Activated CD8-positive, alpha-beta T cell treated with anti-CD3 and anti-CD28 coated beads, Interleukin-2, amount 10 ng/mL, durations not matched to agents 7 days and 5 days (primary cell): ENCODE measurements at regions not wholly inside any gene's neighbourhood (a gene's known extent, or its start where the extent isn't known, plus 50 kb on each side); places are given as distances from the start of the nearest gene placed in this dataset.

Experiments used
- ATAC-seq: fragments of 150-1000 bp; cut with Tn5 transposase; one replicate; pipeline ENCODE4 v1.10.0; 2021; ENCODE audit warnings: moderate library complexity
- CTCF ChIA-PET: fragments of 350-600 bp; sonication (Branson Sonifier 250); formaldehyde crosslinking; loops from one replicate; lab custom pipeline; 2021; ENCODE audit warnings: antibody characterized with exemption; lab: Charles Lee
- POLR2A ChIA-PET: fragments of 350-600 bp; sonication (Branson Sonifier 250); formaldehyde crosslinking; loops from one replicate; lab custom pipeline; 2021; ENCODE audit warnings: antibody characterized with exemption; lab: Charles Lee
- DNase-seq: peaks from one replicate; pipeline ENCODE4 v3.0.0-alpha.2; 2020
- H3K27ac Mint-ChIP-seq: one replicate; pipeline ENCODE4 v1.8.0; 2021; ENCODE audit warnings: mild to moderate bottlenecking, mixed read lengths
- H3K27me3 Mint-ChIP-seq: one replicate; pipeline ENCODE4 v1.8.0; 2021; ENCODE audit warnings: low read depth, mixed read lengths
- H3K36me3 Mint-ChIP-seq: one replicate; pipeline ENCODE4 v1.8.0; 2021; ENCODE audit warnings: low read depth, mixed read lengths
- H3K4me1 Mint-ChIP-seq: one replicate; pipeline ENCODE4 v1.8.0; 2021; ENCODE audit warnings: low read depth, mixed read lengths
- H3K4me3 Mint-ChIP-seq: one replicate; pipeline ENCODE4 v1.8.0; 2021; ENCODE audit warnings: mild to moderate bottlenecking, mixed read lengths
- H3K9me3 Mint-ChIP-seq: one replicate; pipeline ENCODE4 v1.8.0; 2022; ENCODE audit warnings: mixed read lengths; ENCODE audit not compliant: insufficient read depth

DNA sequence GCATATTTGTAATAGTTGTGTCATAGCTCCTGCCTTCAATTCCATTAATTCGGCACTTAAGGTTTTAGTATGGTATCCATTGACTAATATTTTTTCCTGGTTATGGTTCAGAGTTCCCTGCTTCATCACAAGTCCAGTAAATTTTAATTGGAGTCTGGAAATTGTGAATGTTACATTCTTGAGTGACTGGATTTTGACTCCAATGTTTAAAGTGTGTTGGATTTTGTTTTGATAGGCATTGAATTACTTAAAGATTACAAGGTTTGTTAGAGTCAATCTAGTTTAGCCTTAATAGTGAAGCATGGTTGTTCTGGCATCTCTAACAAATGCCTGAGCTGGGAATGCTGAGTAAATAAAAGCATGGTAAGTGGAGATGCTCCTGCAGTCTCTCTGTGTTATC, 326.6 kb upstream of the IGFBP3 start:
- CTCF ChIA-PET, result no interaction called here

DNA sequence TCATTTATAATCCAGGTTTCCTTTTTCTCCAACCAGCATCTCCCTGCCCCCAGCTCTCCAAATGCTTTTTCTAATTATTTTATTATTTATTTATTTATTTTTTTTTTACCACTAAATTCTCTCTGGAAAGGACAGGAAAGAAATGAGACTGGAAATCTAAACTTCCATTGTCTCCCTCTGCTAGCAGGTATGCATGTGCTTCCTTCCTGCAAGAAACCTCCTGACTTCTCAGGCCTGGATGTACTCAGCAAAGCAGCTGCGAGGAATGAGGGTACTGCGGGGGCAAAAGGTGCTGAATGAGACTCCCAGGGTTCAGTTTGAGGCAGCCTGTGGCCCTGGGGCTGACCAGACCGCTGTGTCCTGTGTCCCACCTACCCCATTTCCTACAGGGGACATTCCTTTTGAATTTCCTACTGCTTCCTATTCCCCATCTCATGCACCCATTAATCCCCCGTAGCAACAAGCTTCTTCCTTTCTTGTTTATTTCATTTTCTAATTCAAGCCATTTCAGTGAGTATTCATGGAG, 324.6 kb upstream of the IGFBP3 start:
- ATAC-seq (no peak), DNase-seq (no peak)
- ChIA-PET CTCF (no interaction called here), POLR2A (no interaction called here)
- no peaks in the 10 kb centered on the region for H3K27me3 Mint-ChIP-seq
- no peaks in the 10 kb centered on the region for H3K4me1 Mint-ChIP-seq
- H3K9me3 Mint-ChIP-seq, result no peaks in the 10 kb centered on the region
- no peak overlapping the region for H3K27ac Mint-ChIP-seq
- H3K4me3 Mint-ChIP-seq, result no peak overlapping the region
- no peaks in the 10 kb centered on the region for H3K36me3 Mint-ChIP-seq

More for the DNA sequence above, 326.6 kb upstream of the IGFBP3 start:
- POLR2A ChIA-PET, result no interaction called here
- DNase-seq, result no peak
- ATAC-seq, result no peak
- Mint-ChIP-seq H3K9me3 (no peaks in the 10 kb centered on the region), H3K36me3 (no peaks in the 10 kb centered on the region), H3K27ac (no peak overlapping the region), H3K27me3 (no peaks in the 10 kb centered on the region), H3K4me1 (no peaks in the 10 kb centered on the region), H3K4me3 (no peak overlapping the region)

DNA sequence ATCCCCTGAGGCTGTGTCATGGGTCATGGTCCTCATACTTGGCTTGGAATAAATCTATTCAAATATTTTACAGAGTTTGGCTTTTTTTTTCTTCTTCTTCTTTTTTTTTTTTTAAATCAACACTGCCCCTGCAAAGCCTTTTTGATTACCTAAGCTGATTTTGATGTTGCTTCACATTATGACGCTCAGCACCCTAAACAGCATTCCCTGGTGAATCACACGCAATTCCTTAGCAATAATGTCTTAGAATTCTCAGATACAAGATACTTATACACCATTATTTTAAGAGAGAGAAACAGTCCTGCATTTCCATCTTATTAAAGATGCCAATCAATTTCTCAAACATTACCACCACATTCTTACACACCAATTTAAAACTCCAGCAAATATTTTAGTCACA, 323.7 kb upstream of the IGFBP3 start:
- no peak overlapping the region for H3K4me3 Mint-ChIP-seq
- H3K27ac Mint-ChIP-seq, result no peak overlapping the region
- no peaks in the 10 kb centered on the region for H3K9me3 Mint-ChIP-seq
- POLR2A ChIA-PET, result no interaction called here
- H3K36me3 Mint-ChIP-seq, result no peaks in the 10 kb centered on the region
- no peak for DNase-seq
- H3K4me1 Mint-ChIP-seq, result no peaks in the 10 kb centered on the region
- CTCF ChIA-PET, result no interaction called here
- no peaks in the 10 kb centered on the region for H3K27me3 Mint-ChIP-seq
- no peak for ATAC-seq

DNA sequence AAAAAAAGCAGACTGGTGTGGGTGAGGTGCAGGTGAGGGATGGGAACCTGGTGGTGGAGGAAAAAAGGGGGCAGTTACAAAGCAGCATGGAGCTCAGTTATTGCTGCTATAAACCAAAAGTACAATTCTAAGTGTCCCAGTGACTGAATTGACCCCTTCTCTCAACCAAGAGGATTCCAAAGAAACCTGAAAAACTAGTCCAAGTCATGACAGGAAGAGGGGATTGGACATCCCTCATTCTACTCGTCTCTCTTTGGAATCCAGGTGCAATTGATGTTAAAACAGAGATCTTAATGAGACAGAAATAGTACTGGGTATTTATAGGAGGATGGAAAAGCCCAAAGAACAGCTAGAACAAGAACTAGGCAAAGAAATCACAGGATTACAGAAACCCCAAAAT, 322.3 kb upstream of the IGFBP3 start:
- CTCF ChIA-PET, result no interaction called here
- POLR2A ChIA-PET, result no interaction called here
- DNase-seq (no peak), ATAC-seq (no peak)
- no peaks in the 10 kb centered on the region for H3K27me3 Mint-ChIP-seq
- H3K4me3 Mint-ChIP-seq, result no peak overlapping the region
- no peaks in the 10 kb centered on the region for H3K36me3 Mint-ChIP-seq
- no peak overlapping the region for H3K27ac Mint-ChIP-seq
- H3K9me3 Mint-ChIP-seq, result no peaks in the 10 kb centered on the region
- no peaks in the 10 kb centered on the region for H3K4me1 Mint-ChIP-seq

DNA sequence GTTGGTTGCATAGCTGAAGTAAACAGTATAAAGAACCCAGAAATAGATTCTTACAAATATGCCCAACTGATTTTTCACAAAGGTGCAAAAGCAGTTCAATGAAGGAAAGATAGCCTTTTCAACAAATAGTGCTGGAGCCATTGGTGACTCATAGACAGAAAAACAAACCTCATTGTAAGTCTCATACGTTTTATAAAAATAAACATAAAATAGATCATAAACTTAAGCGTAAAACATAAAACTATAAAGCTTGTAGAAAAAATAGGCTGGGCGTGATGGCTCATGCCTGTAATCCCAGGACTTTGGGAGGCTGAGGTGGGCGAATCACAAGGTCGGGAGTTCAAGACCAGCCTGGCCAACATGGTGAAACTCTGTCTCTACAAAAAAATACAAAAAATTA, 318.8 kb upstream of the IGFBP3 start:
- Mint-ChIP-seq H3K27me3 (no peaks in the 10 kb centered on the region), H3K27ac (no peak overlapping the region), H3K9me3 (no peaks in the 10 kb centered on the region), H3K4me1 (no peaks in the 10 kb centered on the region), H3K36me3 (no peaks in the 10 kb centered on the region), H3K4me3 (no peak overlapping the region)
- ChIA-PET CTCF (interaction anchor here (1.4 kb wide), 1 partner anchor 317 kb away, joined by 3 read pairs; no protein-coding TSS in a partner anchor), POLR2A (no interaction called here)
- ATAC-seq (no peak), DNase-seq (no peak)

DNA sequence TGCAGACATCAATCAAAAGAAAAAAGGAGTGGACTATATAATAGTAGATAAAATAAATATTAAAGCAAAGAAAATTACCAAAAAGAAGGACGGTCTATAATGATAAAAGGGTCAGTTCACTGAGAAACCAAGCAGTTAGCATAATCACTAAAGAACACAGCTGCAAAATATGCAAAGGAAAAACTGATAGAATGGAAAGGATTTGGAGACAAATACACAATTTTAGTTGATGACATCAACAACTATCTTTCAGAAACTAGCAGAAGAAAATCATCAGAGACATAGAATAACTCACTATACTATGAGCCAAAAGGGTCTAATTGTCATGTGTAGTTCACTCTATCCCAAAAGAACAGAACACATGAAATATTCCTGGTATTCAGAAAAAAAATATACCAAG, 316.4 kb upstream of the IGFBP3 start:
- CTCF ChIA-PET, result no interaction called here
- H3K36me3 Mint-ChIP-seq, result no peaks in the 10 kb centered on the region
- DNase-seq, result no peak

DNA sequence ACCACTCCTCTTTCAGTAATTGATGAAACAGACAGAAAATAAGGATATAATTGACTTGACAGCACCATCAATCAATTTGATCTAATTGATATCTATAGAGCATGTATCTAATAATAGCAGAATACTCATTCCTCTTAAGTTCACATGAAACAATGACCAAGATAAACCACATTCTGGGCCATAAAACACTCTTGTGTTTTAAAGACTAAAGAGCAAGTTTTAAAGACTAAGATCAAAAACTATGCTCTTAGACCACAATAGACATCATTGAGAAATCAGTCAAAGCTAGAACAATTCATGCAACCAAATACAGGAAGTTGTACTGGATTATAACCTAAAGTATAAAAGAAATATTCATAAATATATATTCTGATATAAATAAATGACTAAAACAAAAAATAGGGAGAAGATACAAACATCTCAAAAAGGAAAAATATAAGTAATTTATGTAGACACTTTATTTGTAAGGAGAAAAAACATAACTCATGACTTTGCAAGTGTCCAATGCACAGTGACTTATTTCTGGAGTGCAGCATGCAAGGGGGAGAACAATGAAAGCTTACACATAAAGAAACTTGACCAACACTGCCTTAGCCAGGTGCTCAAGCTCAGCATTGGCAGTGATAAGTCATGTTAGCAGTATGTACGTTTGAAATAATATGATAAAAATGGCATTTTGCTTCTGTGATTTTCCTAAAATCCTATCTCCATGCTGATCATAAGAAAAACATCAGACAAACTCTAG, 312.7 kb upstream of the IGFBP3 start:
- Mint-ChIP-seq H3K27me3 (no peaks in the 10 kb centered on the region), H3K4me1 (no peaks in the 10 kb centered on the region), H3K27ac (no peak overlapping the region), H3K9me3 (no peaks in the 10 kb centered on the region), H3K36me3 (no peaks in the 10 kb centered on the region), H3K4me3 (no peak overlapping the region)
- POLR2A ChIA-PET, result no interaction called here
- DNase-seq (no peak), ATAC-seq (no peak)
- CTCF ChIA-PET, result no interaction called here

More for the DNA sequence above, 316.4 kb upstream of the IGFBP3 start:
- no peaks in the 10 kb centered on the region for H3K9me3 Mint-ChIP-seq
- H3K27ac Mint-ChIP-seq, result no peak overlapping the region
- no peaks in the 10 kb centered on the region for H3K4me1 Mint-ChIP-seq
- H3K4me3 Mint-ChIP-seq, result no peak overlapping the region
- no peaks in the 10 kb centered on the region for H3K27me3 Mint-ChIP-seq
- ATAC-seq, result no peak
- POLR2A ChIA-PET, result no interaction called here

DNA sequence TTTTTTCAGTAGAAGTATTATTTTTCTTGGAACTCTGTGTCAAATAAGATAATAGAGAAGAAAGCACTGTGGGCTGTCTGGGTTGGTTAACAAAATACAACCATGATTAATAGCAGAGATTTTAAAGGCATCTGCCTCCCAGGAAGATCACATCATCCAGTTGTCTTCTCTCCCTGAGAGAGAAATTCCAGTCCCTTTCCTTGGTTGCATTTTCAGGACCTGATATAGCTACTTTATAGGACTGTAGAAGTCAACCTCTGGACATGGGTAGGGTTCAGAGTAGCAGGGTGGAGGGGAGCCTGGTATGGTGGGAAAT, 309.9 kb upstream of the IGFBP3 start:
- POLR2A ChIA-PET, result no interaction called here
- DNase-seq, result no peak
- no peak overlapping the region for H3K27ac Mint-ChIP-seq
- no peaks in the 10 kb centered on the region for H3K9me3 Mint-ChIP-seq
- no peaks in the 10 kb centered on the region for H3K36me3 Mint-ChIP-seq
- H3K4me3 Mint-ChIP-seq, result no peak overlapping the region
- CTCF ChIA-PET, result no interaction called here
- H3K27me3 Mint-ChIP-seq, result no peaks in the 10 kb centered on the region
- no peaks in the 10 kb centered on the region for H3K4me1 Mint-ChIP-seq
- ATAC-seq, result no peak

DNA sequence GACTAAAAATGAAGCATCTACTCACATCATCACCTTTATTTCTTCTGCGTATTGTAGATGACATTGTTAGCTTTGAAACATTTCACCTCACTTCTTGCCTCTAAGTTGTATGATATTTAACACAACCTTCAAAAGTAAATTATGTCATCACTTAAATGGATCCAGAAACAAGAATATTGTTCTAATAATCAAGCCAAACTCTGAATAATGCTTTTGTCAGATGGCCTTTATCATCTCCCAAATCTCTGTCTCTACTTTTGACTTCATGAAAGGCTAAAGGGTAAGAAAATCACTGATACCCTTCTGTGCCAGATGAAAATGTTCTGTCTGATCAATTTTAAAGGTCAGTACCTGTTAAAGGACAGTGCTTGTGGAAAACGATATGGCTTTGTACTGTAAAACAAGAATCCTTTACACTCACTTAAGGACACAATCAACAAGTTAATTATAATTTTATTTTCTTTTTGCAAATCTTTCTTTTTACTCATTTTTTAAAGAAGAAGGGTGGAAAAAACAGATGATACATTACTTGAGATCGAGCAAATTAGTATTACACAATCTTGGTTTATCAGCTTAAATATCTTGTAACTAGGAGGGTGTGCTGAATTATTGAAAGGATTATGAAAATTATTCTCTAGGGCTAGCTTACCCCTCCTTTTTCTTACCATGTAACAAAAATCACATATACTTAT, 309.4 kb upstream of the IGFBP3 start:
- Mint-ChIP-seq H3K4me1 (no peaks in the 10 kb centered on the region), H3K36me3 (no peaks in the 10 kb centered on the region), H3K27me3 (no peaks in the 10 kb centered on the region), H3K4me3 (no peak overlapping the region), H3K27ac (no peak overlapping the region), H3K9me3 (no peaks in the 10 kb centered on the region)
- ATAC-seq (no peak), DNase-seq (no peak)
- ChIA-PET CTCF (no interaction called here), POLR2A (no interaction called here)

DNA sequence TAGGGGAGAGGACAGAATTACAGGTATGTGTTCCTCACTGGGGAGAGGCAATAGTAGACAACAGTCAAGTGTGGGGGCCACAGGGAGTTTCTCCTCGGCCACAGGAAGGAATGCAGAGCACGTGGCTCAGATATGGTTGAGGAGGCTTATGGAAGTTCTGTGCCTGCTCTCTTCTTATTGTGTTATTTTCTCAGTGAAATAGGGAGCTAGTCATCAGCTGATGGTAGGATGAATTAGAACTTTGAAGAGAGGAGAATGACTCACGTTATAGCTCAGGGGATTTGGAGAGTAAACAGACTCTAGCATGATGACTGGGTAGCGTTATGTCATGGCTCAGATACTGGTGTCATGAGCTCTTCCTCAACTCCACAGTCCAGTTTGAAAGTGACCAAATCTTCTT, 308.3 kb upstream of the IGFBP3 start:
- ATAC-seq, result no peak
- Mint-ChIP-seq H3K4me1 (no peaks in the 10 kb centered on the region), H3K27ac (no peak overlapping the region), H3K4me3 (no peak overlapping the region), H3K27me3 (no peaks in the 10 kb centered on the region), H3K36me3 (no peaks in the 10 kb centered on the region), H3K9me3 (no peaks in the 10 kb centered on the region)
- POLR2A ChIA-PET, result no interaction called here
- CTCF ChIA-PET, result no interaction called here
- no peak for DNase-seq

DNA sequence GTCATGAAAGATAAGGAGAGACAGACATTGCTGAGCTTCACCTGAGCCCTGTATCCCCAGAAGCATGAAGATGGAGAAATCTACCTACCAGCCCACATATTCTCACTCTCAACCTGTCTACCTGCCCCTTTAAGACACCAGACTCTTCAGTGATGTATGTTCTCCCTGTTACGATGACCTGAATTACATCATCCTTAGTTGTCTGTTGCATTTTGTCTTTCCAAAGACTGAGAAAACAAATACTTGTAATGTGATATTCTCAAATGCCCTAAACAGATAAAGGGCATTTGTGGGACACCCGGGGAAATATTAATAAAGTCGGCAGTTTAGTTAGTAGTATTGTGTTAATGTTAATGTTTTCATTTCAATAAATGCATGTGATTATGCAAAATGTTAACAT, 305.8 kb upstream of the IGFBP3 start:
- ATAC-seq, result no peak
- Mint-ChIP-seq H3K9me3 (no peaks in the 10 kb centered on the region), H3K27ac (no peak overlapping the region), H3K36me3 (no peaks in the 10 kb centered on the region), H3K4me3 (no peak overlapping the region), H3K27me3 (no peaks in the 10 kb centered on the region), H3K4me1 (no peaks in the 10 kb centered on the region)
- no peak for DNase-seq
- POLR2A ChIA-PET, result no interaction called here
- CTCF ChIA-PET, result no interaction called here

DNA sequence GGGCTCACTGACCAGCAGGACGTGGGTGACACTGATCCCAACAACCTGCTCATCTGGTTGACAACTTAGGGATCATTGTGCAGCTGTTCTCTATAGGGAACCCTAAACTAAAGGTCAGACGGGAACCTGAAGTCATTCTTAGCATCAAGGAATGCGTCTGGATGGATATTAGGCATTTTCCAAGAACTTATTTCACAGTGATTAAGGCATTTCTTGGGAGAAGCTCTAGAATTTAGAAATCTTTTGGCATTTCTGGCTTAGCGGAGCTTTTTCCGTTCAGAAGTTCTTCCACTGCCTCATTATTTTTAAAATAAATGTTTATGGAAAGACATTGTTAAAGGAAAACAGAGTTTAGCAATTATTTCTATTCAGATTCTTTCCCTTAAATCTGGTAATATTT, 303.3 kb upstream of the IGFBP3 start:
- Mint-ChIP-seq H3K36me3 (no peaks in the 10 kb centered on the region), H3K4me1 (no peaks in the 10 kb centered on the region), H3K27ac (no peak overlapping the region), H3K27me3 (no peaks in the 10 kb centered on the region), H3K9me3 (no peaks in the 10 kb centered on the region), H3K4me3 (no peak overlapping the region)
- CTCF ChIA-PET, result no interaction called here
- ATAC-seq (no peak), DNase-seq (no peak)
- POLR2A ChIA-PET, result no interaction called here
